Common myeloid progenitor, CD34-positive (primary cell): ENCODE measurements at regions not wholly inside any gene's neighbourhood (a gene's known extent, or its start where the extent isn't known, plus 50 kb on each side); places are given as distances from the start of the nearest gene placed in this dataset.

Experiments used
- CTCF ChIA-PET: fragments of 350-600 bp; sonication (Branson Sonifier 250); formaldehyde crosslinking; loops from one replicate; lab custom pipeline; 2021; ENCODE audit warnings: antibody characterized with exemption; lab: Charles Lee
- POLR2A ChIA-PET: fragments of 350-600 bp; sonication (Branson Sonifier 250); formaldehyde crosslinking; loops from one replicate; lab custom pipeline; 2021; ENCODE audit warnings: antibody characterized with exemption; lab: Charles Lee
- DNase-seq, 3 donors: peaks; one replicate each; pipeline versions ENCODE4 v3.0.0 to v3.0.0-alpha.2; 2013
- H3K27ac ChIP-seq, 2 experiments: 1 replicate in 1 of 2; 2 replicates in 1 of 2; pipeline ENCODE4 v1.7.0; 2013; ENCODE audit warnings: inconsistent platforms in 2 of 2, low read length in 2 of 2, mild to moderate bottlenecking in 2 of 2, low read depth in 1 of 2, moderate library complexity in 1 of 2; ENCODE audit not compliant: severe bottlenecking in 2 of 2, insufficient read depth in 1 of 2, poor library complexity in 1 of 2
- H3K27me3 ChIP-seq, 5 experiments: replicated peaks in 2 of 5; 1 replicate in 3 of 5; 2 replicates in 2 of 5; pipeline versions ENCODE4 v1.6.1 to v1.7.0; 2013; ENCODE audit warnings: low read length in 4 of 5, mild to moderate bottlenecking in 2 of 5, moderate library complexity in 2 of 5, inconsistent platforms in 1 of 5; ENCODE audit not compliant: insufficient read depth in 5 of 5, control insufficient read depth in 4 of 5
- H3K36me3 ChIP-seq, 4 experiments: 1 replicate in 2 of 4; 2 replicates in 2 of 4; pipeline versions ENCODE4 v1.6.1 to v1.7.0; 2013; ENCODE audit warnings: low read length in 3 of 4, control low read depth in 1 of 4, mild to moderate bottlenecking in 1 of 4; ENCODE audit not compliant: control insufficient read depth in 4 of 4, insufficient read depth in 4 of 4
- H3K4me1 ChIP-seq, 4 experiments: 1 replicate in 3 of 4; 2 replicates in 1 of 4; pipeline versions ENCODE4 v1.6.1 to v1.7.1; 2013; ENCODE audit warnings: low read length in 3 of 4, mild to moderate bottlenecking in 3 of 4, control low read depth in 1 of 4, inconsistent platforms in 1 of 4, moderate library complexity in 1 of 4; ENCODE audit not compliant: control insufficient read depth in 4 of 4, insufficient read depth in 4 of 4; ENCODE audit errors: control extremely low read depth in 1 of 4
- H3K4me3 ChIP-seq, 7 experiments: 1 replicate in 4 of 7; 2 replicates in 3 of 7; pipeline versions ENCODE4 v1.5.1 to v1.7.0; 2013; ENCODE audit warnings: mild to moderate bottlenecking in 7 of 7, low read length in 6 of 7, moderate library complexity in 6 of 7, inconsistent platforms in 2 of 7, low read depth in 2 of 7, control low read depth in 1 of 7; ENCODE audit not compliant: insufficient read depth in 4 of 7, control insufficient read depth in 1 of 7; ENCODE audit errors: extremely low read depth in 1 of 7
- H3K9me3 ChIP-seq, 5 experiments: 1 replicate in 4 of 5; 2 replicates in 1 of 5; pipeline versions ENCODE4 v1.6.1 to v1.7.1; 2013; ENCODE audit warnings: low read length in 4 of 5, mild to moderate bottlenecking in 2 of 5, inconsistent platforms in 1 of 5, low read depth in 1 of 5, moderate library complexity in 1 of 5; ENCODE audit not compliant: control insufficient read depth in 4 of 5, insufficient read depth in 2 of 5; ENCODE audit errors: control extremely low read depth in 1 of 5
- whole genome bisulfite sequencing: methylation state at CpG from one replicate; pipeline ENCODE4 v1.1.5; 2013; ENCODE audit not compliant: insufficient coverage; 5-methylcytosine and 5-hydroxymethylcytosine counted together

DNA sequence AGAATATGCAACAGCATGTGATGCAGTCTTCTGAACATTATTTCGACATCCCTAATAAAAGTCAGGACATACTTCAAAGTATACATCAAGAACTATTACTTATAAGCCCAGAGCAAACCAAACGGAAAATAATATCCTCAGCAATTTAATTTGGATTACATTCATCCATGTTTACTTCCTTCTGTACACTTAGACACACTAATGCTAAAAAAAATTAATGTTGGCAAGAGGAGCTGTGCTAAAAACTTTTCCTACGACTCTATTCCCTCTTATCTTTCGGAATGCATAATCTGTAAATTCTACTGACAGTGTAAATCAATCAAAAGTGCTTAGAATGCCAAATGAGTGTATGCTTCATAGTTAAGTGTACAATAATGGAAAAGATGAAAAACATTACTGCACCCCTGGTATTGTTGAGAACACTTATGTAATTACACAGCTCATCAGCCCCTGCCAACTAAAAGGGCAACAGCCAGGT is 301.2 kb upstream of the HSF2 start:
- Histone ChIP-seq H3K4me1 (no peaks in the 10 kb centered on the region), H3K9me3 (no peaks in the 10 kb centered on the region), H3K4me3 (no peak overlapping the region), H3K27ac (no peak overlapping the region), H3K27me3 (no peaks in the 10 kb centered on the region), H3K36me3 (no peaks in the 10 kb centered on the region)
- ChIA-PET CTCF (no interaction called here), POLR2A (no interaction called here)
- 93% methylated on average over 4 of the region's 4 CpGs for WGBS
- no peak for DNase-seq

GRCh38 chr6:122102026-122102425 is 297.4 kb upstream of the HSF2 start:
- no peak for DNase-seq
- ChIA-PET CTCF (no interaction called here), POLR2A (no interaction called here)
- H3K27me3 ChIP-seq, result no peaks in the 10 kb centered on the region
- WGBS, result 100% methylated on average over 1 of the region's 3 CpGs
- H3K4me3 ChIP-seq, result no peak overlapping the region
- H3K27ac ChIP-seq, result no peak overlapping the region
- H3K4me1 ChIP-seq, result no peaks in the 10 kb centered on the region
- no peaks in the 10 kb centered on the region for H3K36me3 ChIP-seq
- H3K9me3 ChIP-seq, result no peaks in the 10 kb centered on the region

DNA sequence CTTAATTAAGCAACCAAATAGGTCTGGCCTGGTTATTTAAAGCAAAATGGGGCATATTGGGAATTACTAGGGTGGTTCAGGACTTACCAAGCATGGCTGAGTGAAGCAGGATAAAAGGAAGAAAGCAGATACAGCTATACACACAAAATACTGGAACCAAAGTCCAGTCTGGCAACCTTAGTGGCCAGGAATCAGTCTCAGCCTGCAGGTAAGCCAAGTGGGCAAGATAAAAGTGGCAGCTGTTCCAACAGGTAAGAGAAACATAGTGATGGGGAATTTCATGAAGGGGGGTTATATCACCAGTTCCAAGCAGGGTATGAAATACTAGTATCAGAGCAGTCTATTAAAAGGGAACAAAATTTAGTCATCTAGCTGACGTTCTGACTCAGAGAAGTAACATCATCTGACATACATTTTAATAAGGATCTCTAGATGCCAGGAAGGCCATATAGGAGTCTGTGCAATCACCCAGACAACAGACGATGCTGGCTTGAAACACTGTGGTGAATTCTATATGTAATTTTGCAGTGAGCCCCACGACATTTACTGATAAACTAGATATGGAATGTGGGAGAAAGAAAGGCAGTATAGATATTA is 292.1 kb upstream of the HSF2 start:
- CTCF ChIA-PET, result no interaction called here
- H3K36me3 ChIP-seq, result no peaks in the 10 kb centered on the region
- H3K4me3 ChIP-seq, result no peak overlapping the region
- H3K4me1 ChIP-seq, result no peaks in the 10 kb centered on the region
- WGBS, result 100% methylated on average over 2 of the region's 3 CpGs
- no peaks in the 10 kb centered on the region for H3K9me3 ChIP-seq
- no peaks in the 10 kb centered on the region for H3K27me3 ChIP-seq
- DNase-seq, result no peak
- POLR2A ChIA-PET, result no interaction called here
- no peak overlapping the region for H3K27ac ChIP-seq

GRCh38 chr6:122109075-122109474 is 290.4 kb upstream of the HSF2 start:
- Histone ChIP-seq H3K4me3 (no peak overlapping the region), H3K4me1 (no peaks in the 10 kb centered on the region), H3K27ac (no peak overlapping the region), H3K9me3 (no peaks in the 10 kb centered on the region), H3K36me3 (no peaks in the 10 kb centered on the region), H3K27me3 (no peaks in the 10 kb centered on the region)
- CTCF ChIA-PET, result no interaction called here
- POLR2A ChIA-PET, result no interaction called here
- DNase-seq, result no peak

DNA sequence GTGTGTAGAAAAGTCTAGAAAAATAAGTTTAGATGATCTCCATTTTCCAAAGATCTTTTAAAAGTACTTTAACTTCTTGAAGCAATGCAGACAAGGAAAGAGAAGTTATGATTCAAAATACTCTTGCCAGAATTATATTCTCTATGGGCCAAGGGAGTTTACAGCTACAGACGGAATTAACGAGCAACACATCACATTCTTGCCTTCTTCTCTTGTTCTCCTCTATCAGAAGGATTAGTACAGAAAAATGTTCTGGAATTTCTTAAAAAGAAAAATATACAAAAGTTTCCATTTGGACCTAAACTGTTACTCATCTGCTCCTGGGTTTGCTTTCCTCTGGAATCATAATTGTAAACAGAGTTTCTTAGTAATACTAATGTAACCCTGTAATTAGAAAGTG is 284.7 kb upstream of the HSF2 start:
- Histone ChIP-seq H3K9me3 (no peaks in the 10 kb centered on the region), H3K4me3 (no peak overlapping the region), H3K27ac (no peak overlapping the region), H3K27me3 (no peaks in the 10 kb centered on the region), H3K36me3 (no peaks in the 10 kb centered on the region), H3K4me1 (no peaks in the 10 kb centered on the region)
- no peak for DNase-seq
- ChIA-PET POLR2A (no interaction called here), CTCF (no interaction called here)
- 100% methylated on average over 2 of the region's 2 CpGs for WGBS

GRCh38 chr6:122116119-122116834 is 283.2 kb upstream of the HSF2 start:
- WGBS, result 40% methylated on average over 1 of the region's 5 CpGs
- ChIA-PET POLR2A (no interaction called here), CTCF (no interaction called here)
- Histone ChIP-seq H3K4me1 (no peaks in the 10 kb centered on the region), H3K36me3 (no peaks in the 10 kb centered on the region), H3K27me3 (no peaks in the 10 kb centered on the region), H3K27ac (no peak overlapping the region), H3K9me3 (no peaks in the 10 kb centered on the region), H3K4me3 (no peak overlapping the region)
- DNase-seq, result no peak

DNA sequence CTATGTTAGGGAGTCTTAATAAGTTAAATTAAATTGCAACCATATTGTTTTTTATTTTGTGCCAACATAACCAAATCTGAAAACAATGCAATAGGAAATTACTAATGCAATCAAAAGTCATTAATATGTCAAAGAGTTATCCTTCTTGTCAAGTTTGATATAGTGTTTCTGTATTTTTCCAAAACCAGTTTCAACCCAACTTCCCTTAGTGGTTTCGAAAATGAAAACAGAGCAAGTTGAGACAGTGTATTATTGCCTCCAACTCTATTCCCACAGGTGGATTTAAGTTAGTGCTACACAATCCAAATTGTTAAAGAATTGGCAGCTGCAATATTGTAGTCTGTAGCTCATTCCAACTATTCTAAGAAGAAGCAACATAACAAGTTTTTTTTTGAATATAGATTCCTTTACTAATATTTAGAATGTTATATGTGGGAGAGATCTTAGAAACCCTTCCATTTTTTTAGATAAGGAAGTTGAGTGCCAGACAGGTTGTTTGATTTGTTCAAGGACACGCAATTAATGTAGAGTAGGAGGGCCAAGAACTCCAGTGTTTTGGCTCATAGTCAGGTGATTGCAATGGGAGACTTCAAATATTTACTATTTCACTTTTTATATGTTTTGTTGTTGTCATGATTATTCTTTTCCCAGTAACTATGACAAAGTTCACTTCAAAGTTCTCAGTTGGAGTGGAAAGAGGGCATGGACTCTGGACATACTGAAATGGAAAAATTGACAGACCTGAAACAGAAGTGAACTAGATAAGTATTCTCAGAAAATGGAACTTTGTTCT is 282.4 kb upstream of the HSF2 start:
- DNase-seq, result no peak
- Histone ChIP-seq H3K27ac (no peak overlapping the region), H3K27me3 (no peaks in the 10 kb centered on the region), H3K36me3 (no peaks in the 10 kb centered on the region), H3K4me3 (no peak overlapping the region), H3K9me3 (no peaks in the 10 kb centered on the region), H3K4me1 (no peaks in the 10 kb centered on the region)
- POLR2A ChIA-PET, result no interaction called here
- CTCF ChIA-PET, result no interaction called here
- WGBS, result no CpG with 5 or more reads among the region's 2 CpGs
